ENCODE measurements at regions not wholly inside any gene's neighbourhood (a gene's known extent, or its start where the extent isn't known, plus 50 kb on each side); places are given as distances from the start of the nearest gene placed in this dataset.

DNA sequence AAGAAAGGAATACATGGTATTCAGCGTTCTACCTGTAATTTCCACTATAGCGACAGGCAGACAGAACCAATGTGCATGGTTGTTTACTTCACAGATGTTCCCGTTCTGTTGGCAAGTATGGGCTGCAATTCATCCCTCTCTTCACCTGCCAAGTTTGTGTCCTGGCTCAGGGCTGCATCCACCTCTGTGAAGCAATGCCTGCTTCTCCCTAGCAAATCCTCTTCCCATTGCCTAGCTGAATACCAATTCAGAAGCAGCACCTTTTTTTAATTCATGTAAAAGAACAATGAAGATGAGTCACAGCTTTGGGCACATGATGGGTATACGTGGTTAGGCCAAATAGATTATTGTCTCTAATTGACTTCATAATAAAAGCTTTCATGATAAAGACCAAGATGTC, 54.7 kb upstream of the LRATD1 start:
- Histone ChIP-seq H3K4me1 (ENCODE audit: control insufficient read depth, insufficient read depth, low read length) (no peaks in the 10 kb centered on the region), H3K9me3 (ENCODE audit: control insufficient read depth, insufficient read depth, low read length) (no peaks in the 10 kb centered on the region), H3K9ac (ENCODE audit: low read depth, low read length) (no peak overlapping the region), H3K27me3 (ENCODE audit: control insufficient read depth, insufficient read depth, low read length) (no peaks in the 10 kb centered on the region), H3K36me3 (ENCODE audit: control insufficient read depth, insufficient read depth, low read length) (no peaks in the 10 kb centered on the region), H3K4me3 (ENCODE audit: low read depth, low read length) (no peak overlapping the region)
